ENCODE measurements at regions not wholly inside any gene's neighbourhood (a gene's known extent, or its start where the extent isn't known, plus 50 kb on each side); places are given as distances from the start of the nearest gene placed in this dataset.

DNA sequence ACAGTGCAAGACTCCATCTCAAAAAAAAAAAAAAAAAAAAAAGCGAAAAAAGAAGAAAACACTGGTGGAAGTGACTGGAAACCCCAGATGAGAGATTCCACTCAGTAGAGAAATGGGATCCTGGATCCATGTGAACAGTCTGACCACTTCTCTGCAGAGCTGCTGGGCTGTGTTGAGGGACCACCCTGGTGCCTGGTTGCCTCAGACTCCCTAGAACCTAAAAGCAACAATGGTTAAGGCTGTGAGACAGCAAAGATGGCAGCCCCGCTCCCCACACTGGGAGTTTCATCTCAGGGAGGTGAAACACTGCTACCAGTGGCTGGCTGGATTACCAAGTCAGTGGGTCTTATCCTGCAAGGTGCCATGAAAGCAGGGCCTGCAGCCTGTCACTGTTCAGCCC is 152.8 kb upstream of the ARSJ start:
- no peak overlapping the region for H3K4me3 ChIP-seq
- no peak overlapping the region for H2AFZ ChIP-seq
- H3K9me3 ChIP-seq (ENCODE audit: insufficient read depth, low read depth) = no peaks in the 10 kb centered on the region
- H3K9me2 ChIP-seq (ENCODE audit: insufficient read depth) = no peaks in the 10 kb centered on the region
- POLR2A ChIA-PET (ENCODE audit: unreplicated experiment) = no interaction called here
- H3K36me3 ChIP-seq (ENCODE audit: low read depth) = no peaks in the 10 kb centered on the region
- H3K27ac ChIP-seq = no peak overlapping the region
- H3K79me2 ChIP-seq (ENCODE audit: low read depth) = no peaks in the 10 kb centered on the region
- no peaks in the 10 kb centered on the region for H3K27me3 ChIP-seq (ENCODE audit: insufficient read depth, low read depth)
- no peak overlapping the region for H3K4me2 ChIP-seq
- intact Hi-C loops (cut with micrococcal nuclease; ENCODE audit: unreplicated experiment) = no loop called here
- no peaks in the 10 kb centered on the region for H3F3A ChIP-seq (ENCODE audit: insufficient read depth, low read depth)
- no peak for DNase-seq
- H3K4me1 ChIP-seq (replicated peaks; ENCODE audit: insufficient read depth) = no peaks in the 10 kb centered on the region
- no peaks in the 10 kb centered on the region for H4K20me1 ChIP-seq (ENCODE audit: insufficient read depth)
- BruUV-seq (replicated peaks) = no TSS peak
- CTCF ChIA-PET = no interaction called here
- TF ChIP-seq EZH2 (IDR thresholded peaks at IDR 0.05; ENCODE audit: low read depth) = no peak
- TF ChIP-seq, protein P1, sequence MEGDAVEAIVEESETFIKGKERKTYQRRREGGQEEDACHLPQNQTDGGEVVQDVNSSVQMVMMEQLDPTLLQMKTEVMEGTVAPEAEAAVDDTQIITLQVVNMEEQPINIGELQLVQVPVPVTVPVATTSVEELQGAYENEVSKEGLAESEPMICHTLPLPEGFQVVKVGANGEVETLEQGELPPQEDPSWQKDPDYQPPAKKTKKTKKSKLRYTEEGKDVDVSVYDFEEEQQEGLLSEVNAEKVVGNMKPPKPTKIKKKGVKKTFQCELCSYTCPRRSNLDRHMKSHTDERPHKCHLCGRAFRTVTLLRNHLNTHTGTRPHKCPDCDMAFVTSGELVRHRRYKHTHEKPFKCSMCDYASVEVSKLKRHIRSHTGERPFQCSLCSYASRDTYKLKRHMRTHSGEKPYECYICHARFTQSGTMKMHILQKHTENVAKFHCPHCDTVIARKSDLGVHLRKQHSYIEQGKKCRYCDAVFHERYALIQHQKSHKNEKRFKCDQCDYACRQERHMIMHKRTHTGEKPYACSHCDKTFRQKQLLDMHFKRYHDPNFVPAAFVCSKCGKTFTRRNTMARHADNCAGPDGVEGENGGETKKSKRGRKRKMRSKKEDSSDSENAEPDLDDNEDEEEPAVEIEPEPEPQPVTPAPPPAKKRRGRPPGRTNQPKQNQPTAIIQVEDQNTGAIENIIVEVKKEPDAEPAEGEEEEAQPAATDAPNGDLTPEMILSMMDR (conservative IDR thresholded peaks at IDR 0.05) = no peak

- no TSS peak for BruUV-seq (replicated peaks)
- Histone ChIP-seq H3F3A (ENCODE audit: insufficient read depth, low read depth) (no peaks in the 10 kb centered on the region), H3K9me2 (ENCODE audit: insufficient read depth) (no peaks in the 10 kb centered on the region), H3K4me3 (no peak overlapping the region), H3K27ac (no peak overlapping the region), H3K4me1 (replicated peaks; ENCODE audit: insufficient read depth) (no peaks in the 10 kb centered on the region), H2AFZ (no peak overlapping the region), H3K9me3 (ENCODE audit: insufficient read depth, low read depth) (no peaks in the 10 kb centered on the region), H3K79me2 (ENCODE audit: low read depth) (no peaks in the 10 kb centered on the region), H4K20me1 (ENCODE audit: insufficient read depth) (no peaks in the 10 kb centered on the region), H3K4me2 (no peak overlapping the region), H3K27me3 (ENCODE audit: insufficient read depth, low read depth) (no peaks in the 10 kb centered on the region), H3K36me3 (ENCODE audit: low read depth) (no peaks in the 10 kb centered on the region)
- intact Hi-C loops (cut with micrococcal nuclease; ENCODE audit: unreplicated experiment) = no loop called here
- ChIA-PET CTCF (no interaction called here), POLR2A (ENCODE audit: unreplicated experiment) (no interaction called here)
- no peak for DNase-seq
- TF ChIP-seq, protein P1 (conservative IDR thresholded peaks at IDR 0.05) = no peak
Observed at GRCh38 chr4:114132830-114133229, 153.4 kb upstream of the ARSJ start.

- no peaks in the 10 kb centered on the region for H3K9me3 ChIP-seq (ENCODE audit: insufficient read depth, low read depth)
- H3K4me1 ChIP-seq (replicated peaks; ENCODE audit: insufficient read depth) = no peaks in the 10 kb centered on the region
- H3K27me3 ChIP-seq (ENCODE audit: insufficient read depth, low read depth) = no peaks in the 10 kb centered on the region
- H3K27ac ChIP-seq = no peak overlapping the region
- no peaks in the 10 kb centered on the region for H3K36me3 ChIP-seq (ENCODE audit: low read depth)
- no peak overlapping the region for H2AFZ ChIP-seq
- TF ChIP-seq, protein P1 (conservative IDR thresholded peaks at IDR 0.05) = no peak
- no peak for TF ChIP-seq EZH2 (IDR thresholded peaks at IDR 0.05; ENCODE audit: low read depth)
- no peaks in the 10 kb centered on the region for H3F3A ChIP-seq (ENCODE audit: insufficient read depth, low read depth)
- no peaks in the 10 kb centered on the region for H3K79me2 ChIP-seq (ENCODE audit: low read depth)
- H4K20me1 ChIP-seq (ENCODE audit: insufficient read depth) = no peaks in the 10 kb centered on the region
- ChIA-PET POLR2A (ENCODE audit: unreplicated experiment) (no interaction called here), CTCF (no interaction called here)
- no TSS peak for BruUV-seq (replicated peaks)
- H3K9me2 ChIP-seq (ENCODE audit: insufficient read depth) = no peaks in the 10 kb centered on the region
- H3K4me2 ChIP-seq = no peak overlapping the region
- intact Hi-C loops (cut with micrococcal nuclease; ENCODE audit: unreplicated experiment) = no loop called here
- no peak overlapping the region for H3K4me3 ChIP-seq
- DNase-seq = no peak
Observed at GRCh38 chr4:114136069-114136468, 156.6 kb upstream of the ARSJ start.

Data from PC-9 (cell line).